Occipital lobe (tissue), 1 donor: ENCODE measurements at regions not wholly inside any gene's neighbourhood (a gene's known extent, or its start where the extent isn't known, plus 50 kb on each side); places are given as distances from the start of the nearest gene placed in this dataset.
"Not testable (repeated sequence)": the region's sequence is repeated elsewhere in the genome, so short reads cannot be mapped to it uniquely, and the experiment has no call there.

Experiments used
- DNase-seq: peaks from one replicate; lab custom pipeline; 2025; lab: John Stamatoyannopoulos, UW

DNA sequence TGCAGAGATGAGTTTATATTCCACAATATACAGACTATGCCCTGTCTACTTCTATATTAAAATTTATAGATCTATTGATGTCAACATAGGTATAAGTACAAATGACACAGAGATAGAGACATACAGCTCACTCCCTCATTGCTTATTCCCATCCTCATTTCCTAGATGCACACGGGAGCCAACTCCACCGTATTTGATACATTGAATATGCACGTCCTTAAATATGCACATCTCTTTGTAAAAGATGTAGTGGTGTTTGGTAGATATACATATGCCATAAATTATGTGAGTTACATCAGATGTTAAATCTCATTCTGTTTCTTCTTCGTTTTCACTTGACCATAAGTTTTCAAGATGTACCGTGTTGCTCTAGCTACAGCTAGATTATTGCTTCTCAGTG lies 179.2 kb upstream of the RAB6C start:
- DNase-seq = no peak

DNA sequence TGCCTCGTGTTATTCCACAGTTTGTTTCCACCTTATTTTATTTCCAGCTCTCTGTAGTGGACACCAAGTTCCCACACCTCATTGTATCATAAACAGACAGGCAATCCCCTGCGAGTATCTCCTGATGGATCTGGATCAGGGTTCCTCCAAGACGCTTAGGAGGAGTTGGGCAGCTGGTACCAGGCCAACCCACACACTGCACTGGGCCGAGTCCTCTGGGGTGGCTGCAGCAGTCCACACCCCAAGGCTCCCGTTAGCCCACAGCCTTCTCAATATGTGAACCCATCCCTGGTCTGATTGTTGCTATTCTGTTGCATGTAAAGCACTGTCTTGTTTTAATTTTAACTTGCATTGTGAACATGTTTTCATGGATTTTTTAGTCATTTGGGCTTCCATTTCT lies 178.8 kb upstream of the RAB6C start:
- no peak for DNase-seq

DNA sequence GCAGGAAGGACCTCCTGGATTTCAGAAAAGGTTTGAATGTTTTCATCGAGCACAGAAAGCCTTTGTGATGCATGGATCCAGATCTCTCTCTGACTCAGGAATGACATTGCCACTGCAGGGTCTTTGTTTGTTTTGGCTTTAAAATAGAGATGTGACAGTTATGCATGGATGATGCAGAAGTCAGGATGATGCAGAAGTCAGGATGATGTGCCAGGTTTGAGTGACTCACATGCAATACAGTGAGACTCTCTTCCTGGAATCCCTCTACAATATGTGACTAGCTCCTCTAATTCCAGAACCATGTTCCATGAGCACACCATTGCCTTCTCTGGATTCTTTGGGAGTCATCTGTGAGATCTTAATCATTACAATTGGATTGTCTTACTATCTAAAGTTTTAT lies 177.9 kb upstream of the RAB6C start:
- DNase-seq = no peak

DNA sequence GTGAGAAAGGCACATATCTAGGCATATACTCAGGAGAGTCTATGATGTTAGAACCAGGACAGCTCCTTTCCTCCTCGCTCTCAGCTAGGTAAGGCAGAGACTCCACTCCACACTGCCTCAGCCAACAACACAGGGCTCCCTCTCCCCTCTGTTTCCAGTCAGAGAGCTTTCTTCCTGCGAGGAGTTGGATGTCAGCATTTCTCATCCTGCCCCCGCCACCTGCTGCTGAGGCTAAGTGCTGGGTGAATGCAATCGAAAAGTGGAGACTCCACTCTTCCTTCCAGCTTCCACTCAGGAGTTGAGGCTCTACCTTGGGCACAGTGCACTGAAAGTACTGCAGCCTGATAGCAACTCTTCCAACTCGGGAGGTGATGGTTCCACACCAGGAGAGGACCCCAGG lies 177.2 kb upstream of the RAB6C start:
- DNase-seq = no peak

DNA sequence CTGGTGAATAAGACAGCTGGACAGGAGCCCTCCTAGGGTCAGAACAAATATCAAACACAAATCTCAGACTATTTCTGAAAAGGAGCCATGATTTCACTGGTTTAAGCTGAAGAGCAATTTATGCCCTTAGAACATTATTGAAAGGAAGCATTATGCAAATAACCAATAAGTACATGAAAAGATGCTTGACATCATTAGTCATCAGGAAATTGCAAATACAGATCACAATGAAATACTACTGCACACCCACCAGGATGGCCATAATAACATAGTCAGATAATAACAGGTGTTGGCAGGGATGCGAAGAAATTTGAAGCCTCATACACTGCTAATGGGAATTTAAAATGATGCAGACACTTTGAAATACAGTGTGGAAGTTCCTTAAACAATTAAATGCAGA lies 176.4 kb upstream of the RAB6C start:
- no peak for DNase-seq

DNA sequence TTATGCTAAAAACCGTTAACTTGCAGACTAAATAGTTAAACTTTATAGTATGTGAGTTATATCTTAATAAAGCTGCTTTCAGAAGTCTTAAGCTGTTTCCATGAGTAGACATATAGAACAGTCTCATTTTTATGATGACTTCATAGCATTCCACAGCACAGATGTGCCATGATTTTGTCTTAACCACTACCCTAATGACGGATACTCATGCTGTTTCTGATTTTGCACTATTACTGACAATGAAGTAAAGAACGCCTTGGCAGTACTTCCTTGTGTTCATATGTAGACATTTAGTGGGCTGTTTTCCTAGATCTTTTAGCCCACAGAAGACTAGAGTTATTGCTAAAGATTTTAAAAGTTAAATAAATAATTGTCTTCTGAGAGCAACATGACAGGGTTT lies 175.6 kb upstream of the RAB6C start:
- no peak for DNase-seq

DNA sequence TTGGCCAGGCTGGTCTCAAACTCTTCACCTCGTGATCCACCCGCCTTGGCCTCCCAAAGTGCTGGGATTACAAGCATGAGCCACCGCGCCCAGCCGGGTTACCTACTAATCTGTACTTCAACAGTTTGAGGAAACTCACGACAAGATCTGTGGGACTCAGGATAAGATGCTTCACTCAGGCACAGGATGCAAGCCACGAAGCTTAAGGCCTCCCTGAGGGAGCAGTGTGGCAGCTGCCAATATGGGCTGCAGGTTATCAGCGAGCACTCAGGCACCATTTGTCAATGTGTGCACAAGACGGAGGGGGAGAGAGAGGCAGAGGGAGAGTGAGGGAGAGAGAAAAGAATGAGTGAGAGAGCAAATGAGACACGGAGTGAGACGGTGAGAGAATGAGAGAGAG lies 173.6 kb upstream of the RAB6C start:
- no peak for DNase-seq

DNA sequence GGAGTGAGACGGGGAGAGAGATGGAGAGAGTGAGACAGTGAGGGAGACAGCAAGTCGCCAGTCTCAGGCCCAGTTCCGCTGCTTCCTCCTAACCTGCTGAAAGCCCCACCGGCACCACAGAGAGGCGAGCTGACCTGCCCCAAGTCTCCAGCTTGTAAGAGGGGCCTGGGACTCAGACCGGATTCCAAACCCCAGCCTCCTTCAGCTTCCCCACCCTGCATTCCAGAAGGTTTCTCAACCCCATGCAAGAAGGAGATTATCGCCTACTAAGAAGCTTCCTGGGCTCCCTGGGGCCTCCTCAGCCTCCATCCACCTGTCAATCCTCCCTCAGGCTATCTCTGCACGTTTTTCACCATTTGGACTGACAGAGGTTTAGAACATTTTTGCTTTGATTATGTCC lies 173.1 kb upstream of the RAB6C start:
- DNase-seq = no peak

DNA sequence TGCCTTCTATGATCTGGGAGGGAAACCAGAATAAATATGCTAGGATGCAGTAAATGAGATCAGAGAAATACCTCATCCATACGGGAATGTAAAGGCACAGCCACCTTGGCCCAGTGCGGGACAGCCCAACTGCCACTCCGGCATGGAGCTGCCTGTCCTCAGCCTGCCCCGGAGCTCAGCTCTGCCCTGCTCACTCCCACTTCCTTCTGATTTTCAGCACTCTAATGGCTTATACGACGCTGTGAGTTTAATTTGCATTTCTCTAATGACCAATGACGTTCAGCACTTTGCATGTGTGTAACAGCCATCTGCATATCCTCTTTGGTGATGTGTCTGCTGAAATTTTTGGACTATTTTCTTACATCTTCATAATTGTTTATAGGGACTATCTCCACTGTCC lies 172.5 kb upstream of the RAB6C start:
- no peak for DNase-seq

DNA sequence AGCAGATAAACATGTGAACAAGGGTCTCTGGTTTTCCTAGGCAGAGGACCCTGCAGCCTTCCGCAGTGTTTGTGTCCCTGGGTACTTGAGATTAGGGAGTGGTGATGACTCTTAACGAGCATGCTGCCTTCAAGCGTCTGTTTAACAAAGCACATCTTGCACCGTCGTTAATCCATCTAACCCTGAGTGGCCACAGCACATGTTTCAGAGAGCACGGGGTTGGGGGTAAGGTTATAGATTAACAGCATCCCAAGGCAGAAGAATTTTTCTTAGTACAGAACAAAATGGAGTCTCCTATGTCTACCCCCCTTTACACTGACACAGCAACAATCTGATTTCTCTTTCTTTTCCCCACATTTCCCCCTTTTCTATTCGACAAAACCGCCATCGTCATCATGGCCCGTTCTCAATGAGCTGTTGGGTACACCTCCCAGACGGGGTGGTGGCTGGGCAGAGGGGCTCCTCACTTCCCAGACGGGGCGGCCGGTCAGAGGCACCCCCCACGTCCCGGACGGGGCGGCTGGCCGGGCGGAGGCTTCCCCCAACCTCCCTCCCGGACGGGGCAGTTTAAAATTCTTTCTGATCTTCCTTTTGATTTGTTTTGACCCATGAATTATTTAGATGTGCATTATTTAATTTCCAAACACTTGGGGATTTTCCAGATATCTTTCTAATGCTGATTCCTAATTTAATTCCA lies 171.7 kb upstream of the RAB6C start:
- DNase-seq = not testable (repeated sequence)

DNA sequence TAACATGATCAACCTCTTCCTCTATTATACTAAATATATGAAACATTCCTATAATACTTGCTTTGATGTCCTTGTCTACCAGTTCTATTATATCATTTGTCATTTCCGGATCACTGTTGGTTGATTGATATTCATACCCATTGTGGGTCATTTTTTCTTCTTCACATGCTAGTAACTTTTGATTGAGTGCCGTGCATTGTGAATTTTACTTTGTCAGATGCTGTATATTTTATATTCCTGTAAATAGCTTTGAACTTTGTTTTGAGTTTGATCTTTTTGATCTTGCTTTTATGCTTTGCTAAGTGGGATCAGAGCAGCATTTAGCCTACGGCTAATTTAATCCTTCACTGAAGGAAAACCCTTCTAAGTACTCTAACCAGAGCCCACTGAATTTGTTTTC lies 168.9 kb upstream of the RAB6C start:
- DNase-seq = no peak

DNA sequence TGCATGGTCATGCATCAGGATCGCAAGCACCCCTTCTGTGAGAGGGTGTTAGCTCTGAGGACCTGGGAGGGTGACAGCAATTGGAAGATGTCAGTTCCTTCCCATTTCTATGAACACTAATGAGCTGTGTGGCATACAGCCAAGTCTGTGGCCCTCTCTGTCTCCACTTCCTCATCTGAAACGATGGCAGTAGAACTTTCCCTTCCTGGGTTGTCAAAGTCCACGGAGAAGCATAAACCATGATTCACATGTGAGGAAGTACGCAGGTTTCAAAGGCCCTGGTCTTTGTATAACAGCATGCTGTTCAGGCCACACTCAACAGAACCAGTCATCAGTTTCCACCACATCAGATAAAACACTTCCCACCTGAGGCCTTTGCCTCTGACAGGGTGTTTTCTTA lies 167.4 kb upstream of the RAB6C start:
- DNase-seq = no peak

DNA sequence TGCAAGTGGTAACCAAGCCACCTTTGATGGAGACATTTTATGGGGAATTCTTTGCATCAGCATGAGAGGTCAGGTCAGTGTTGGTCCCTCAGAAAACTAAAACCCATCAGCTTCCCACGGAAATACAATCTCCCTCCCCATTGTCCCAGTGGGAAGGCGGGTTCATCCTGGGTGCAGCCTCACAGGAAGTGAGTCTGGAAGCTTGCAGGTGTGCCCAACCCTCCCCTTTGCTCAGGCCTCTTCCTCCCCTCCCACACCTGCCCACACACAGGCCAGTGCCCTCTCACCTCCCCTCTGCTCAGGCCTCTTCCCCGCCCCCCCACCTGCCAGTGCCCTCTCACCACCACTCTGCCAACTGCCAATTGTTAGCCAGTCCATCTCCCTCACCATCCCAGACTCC lies 166.8 kb upstream of the RAB6C start:
- no peak for DNase-seq

DNA sequence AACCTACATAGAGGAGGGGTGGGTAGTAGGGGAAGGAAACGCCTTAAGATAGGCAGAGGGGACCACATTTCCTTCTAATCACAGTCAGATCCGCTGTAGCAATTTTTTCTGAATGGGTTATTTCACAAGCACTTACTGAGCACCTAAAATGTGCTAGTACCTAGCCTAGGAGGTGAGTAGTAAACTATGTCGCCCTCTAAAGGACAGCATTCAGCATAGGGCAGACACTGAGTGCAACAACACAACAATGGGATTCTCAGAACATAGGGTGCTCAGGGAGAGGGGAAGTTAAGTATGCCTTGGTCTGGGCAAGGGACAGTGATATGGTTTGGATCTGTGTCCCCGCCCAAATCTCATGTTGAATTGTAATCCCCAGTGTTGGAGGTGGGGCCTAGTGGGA lies 166.1 kb upstream of the RAB6C start:
- DNase-seq = no peak

DNA sequence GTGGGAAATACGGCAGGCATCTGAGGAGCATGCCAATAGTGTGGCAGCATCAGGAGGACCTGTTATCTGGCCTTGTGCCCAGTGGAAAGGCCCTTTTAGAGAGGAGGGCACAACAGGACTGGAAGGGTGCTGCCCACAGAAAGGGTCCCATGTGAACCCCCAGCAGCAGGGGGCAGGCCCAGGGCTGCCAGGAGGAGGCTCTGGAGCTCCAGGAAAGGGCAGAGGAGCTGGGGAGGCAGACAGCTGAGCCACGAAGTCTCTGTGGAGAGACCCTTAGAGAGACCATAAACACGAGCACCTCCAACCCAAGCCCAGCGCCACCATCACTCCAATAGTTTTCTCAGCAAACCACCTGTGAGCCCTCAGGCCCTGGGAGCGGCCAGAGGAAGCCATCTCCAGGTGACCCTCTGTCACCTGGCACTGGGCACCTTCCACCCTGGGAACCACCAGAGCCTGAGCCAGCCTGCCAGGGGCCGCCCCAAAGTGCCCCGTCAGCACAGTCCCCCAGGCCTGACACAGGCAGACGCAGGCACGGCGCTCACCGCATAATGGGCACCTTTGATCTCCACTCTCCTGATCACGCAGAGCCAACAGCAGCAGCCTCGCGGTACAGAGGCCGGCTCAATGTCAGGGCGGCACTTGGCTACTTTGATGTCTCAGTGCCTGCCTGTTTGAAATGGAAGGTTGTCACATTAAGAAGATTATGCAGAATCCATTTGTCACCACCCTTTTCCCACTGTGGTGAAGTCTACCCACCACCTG lies 162.5 kb upstream of the RAB6C start:
- no peak for DNase-seq

DNA sequence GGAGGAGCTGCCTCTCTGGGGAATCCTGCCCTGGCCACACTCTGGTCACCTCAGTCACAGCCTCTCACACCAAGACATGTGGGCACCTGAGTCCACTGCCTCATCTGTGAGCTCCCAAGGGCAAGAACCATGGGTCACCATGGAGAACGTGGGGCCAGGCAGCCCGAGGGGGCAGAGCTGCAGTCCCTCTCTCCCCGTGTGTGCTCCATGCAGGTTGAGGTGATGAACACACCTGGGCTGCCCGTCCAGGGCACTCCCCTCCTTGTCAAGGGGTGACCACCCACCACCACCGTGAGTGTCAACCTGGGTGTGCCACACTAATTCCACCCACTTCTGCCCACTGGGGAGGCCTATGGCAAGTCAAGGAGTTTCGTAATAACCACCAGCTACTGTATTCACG lies 159.6 kb upstream of the RAB6C start:
- no peak for DNase-seq

DNA sequence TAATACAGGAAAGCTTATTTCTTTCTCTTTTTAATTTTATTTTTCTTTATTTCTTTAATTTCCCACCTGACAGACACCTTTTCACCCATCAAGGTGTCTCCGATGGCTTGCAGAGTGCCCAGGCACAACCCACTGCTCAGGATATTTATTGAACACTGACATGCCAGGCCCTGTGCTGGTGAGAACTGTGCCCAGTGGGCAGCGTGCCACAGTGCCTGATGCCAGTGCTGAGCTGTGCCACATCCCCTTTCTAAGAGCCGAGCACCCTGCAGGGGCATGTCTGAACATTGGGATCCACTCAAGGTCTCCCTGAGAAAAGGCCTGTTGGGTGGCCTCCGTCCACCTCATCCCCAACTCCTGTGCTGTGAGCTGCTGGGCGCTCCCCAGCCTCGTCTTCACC lies 158.6 kb upstream of the RAB6C start:
- no peak for DNase-seq

DNA sequence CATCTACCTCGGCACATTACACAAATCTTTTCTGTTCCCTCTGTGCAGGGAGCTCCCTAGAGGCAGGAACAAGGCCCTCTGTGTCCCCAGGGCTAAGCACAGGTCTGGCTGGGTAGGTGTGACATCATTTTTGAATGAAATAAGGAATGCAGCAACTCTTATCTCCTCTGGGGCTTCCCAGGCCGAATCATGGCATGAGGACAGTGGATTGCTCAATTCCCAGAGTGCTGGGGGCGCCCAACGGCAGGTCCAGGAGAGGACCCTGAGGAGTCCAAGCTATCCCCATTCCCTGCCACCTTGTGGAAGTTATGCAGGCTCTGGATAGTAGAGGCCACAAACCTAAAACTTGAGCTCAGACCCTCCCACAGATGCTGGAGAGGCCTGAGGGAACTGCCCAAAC lies 158.0 kb upstream of the RAB6C start:
- DNase-seq = no peak

DNA sequence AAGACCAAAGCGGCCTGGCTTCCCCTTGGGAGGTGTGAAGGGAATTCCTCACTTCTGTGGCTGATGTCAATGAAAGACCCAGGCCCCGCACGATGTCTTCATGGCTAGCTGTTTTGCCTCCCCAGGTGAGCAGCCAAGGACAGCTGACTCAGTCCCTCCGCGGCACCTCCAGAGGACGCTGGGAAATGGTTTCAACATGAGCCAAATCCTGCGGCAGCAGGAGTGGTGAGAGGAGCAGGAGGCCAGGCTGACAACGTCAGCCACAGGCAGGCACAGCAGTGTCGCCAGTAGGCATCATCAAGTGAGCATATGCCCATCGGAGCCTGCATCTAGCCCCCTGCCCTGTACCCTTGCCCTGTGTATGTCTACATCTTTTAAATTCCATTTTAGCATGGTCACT lies 156.4 kb upstream of the RAB6C start:
- no peak for DNase-seq

DNA sequence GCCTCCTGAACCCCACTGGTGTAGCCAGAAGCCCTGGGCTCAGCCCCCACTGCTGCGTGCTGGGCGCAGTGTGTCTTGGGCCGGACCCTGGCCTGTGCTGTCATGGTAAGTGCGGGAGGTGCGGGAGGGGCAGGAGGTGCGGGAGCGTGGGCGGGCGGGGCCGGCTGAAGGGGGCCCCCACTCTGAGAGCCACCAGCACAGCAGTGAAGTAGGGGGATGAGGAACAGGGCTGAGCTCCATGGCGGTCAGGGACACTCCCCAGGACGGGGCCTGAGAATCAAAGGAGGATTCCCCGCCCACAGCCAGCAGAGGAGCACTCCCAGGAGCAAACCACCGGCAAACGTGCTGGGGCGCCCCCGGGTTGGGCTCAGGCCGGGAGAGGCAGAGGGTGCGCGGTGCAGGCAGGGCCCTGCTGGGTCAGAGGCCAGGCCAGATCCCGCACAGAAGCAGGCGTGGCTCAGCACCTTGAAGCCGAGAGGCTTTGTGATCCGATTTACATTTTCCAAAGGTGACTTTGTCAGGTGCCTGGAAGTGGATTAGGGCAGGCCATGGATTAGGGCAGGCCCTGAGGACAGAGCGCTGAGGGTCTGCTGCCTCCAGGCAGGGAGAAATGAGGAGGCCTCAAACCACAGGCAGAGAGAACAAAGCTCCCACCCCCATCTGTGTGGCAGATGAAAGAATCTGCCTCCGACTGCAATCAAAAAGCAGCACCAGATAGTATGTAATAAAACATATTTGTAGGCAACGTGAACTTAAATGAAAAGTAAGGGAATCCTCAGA lies 152.0 kb upstream of the RAB6C start:
- no peak for DNase-seq

DNA sequence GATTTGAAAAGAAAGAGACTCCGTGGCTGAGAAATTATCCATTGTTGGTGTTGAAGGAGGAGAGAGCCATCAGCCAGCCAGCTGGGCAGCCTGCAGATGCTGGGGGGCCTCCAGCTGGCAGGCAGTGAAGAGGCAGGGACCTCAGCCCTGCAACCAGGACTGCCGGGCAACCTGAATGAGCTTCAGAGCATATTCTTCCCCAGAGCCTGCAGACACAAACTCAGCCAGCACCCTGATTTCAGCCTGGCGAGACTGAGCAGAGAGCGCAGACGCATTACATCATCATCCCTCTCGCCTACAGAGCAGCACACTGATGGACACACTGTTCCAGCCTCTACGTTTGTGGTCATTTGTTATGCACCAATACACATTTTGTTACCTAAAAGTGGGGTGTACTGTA lies 150.7 kb upstream of the RAB6C start:
- no peak for DNase-seq

DNA sequence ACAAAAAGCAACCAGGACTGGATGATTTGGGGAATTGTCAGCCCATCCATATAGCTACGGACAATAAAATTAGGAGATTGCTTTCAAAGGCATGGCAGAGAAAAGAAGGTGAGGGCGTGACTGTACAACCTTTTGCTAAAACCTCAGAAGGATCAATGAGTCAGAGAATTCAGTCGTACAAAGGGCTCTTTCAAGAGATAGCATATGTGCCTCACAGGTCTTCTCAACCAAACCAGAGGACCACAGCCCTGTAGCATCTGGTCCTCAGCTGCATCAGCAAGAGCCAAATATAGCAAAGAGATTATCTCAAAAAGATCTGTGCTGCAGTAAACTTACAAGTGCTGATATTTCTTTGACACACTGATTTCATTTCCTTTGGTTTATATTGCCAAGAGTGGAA lies 149.9 kb upstream of the RAB6C start:
- DNase-seq = no peak

DNA sequence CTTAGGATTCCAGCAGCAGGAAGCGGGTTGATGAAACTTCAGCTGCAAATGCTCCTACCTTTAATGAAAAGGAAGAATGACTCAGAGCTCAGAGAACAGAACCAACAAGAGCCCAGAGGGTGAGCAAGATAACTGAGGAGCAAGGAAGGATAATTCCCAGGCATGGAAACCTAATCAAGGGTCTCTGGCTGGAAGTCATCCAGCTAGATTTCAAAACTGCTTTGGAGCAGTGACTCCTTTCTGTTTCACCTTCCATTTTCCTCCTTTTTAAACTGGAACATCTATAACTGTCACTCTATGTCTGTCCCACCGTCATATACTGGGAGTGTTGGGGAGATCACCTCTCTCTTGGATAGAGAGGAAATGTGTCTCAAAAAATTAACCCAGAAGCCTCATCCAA lies 148.4 kb upstream of the RAB6C start:
- no peak for DNase-seq
